ENCODE measurements at regions not wholly inside any gene's neighbourhood (a gene's known extent, or its start where the extent isn't known, plus 50 kb on each side); places are given as distances from the start of the nearest gene placed in this dataset.

- Histone ChIP-seq H3K27me3 (replicated peaks) (no peaks in the 10 kb centered on the region), H3K4me3 (ENCODE audit: low read depth, low read length) (no peak overlapping the region), H3K27ac (no peak overlapping the region), H3K36me3 (replicated peaks) (no peaks in the 10 kb centered on the region)
- TF ChIP-seq CTCF (IDR thresholded peaks at IDR 0.05; ENCODE audit: low read depth, low read length, missing control alignments), result no peak
- DNase-seq, result no peak
- in situ Hi-C loops (cut with HindIII; ENCODE audit: low pct_ligation_motif_present, low sequenced_read_pairs), result no loop called here
Observed at GRCh38 chr10:125468278-125468677, 214.7 kb downstream of the TEX36 start.

DNA sequence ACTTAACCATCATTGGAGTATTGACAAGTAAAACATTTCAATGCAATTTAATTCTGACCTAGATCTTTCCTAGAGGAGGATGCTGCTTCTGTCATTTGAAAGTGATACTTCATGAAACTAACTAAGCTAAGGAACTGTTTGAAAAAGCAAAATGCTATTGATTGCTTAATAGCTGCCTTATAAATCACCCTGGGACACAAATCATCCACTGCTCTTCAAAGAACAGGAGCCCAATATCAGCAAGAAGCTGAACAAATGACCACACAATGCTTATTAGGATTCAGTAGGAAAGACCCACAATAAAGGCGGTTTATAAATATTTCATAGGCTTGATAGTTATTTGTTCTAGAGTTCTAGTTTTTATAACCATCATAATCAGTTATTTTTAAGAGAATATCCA, 216.3 kb downstream of the TEX36 start:
- Histone ChIP-seq H3K4me3 (ENCODE audit: low read depth, low read length) (no peak overlapping the region), H3K27me3 (replicated peaks) (no peaks in the 10 kb centered on the region), H3K27ac (no peak overlapping the region), H3K36me3 (replicated peaks) (no peaks in the 10 kb centered on the region)
- in situ Hi-C loops (cut with HindIII; ENCODE audit: low pct_ligation_motif_present, low sequenced_read_pairs), result no loop called here
- TF ChIP-seq CTCF (IDR thresholded peaks at IDR 0.05; ENCODE audit: low read depth, low read length, missing control alignments), result no peak
- no peak for DNase-seq

DNA sequence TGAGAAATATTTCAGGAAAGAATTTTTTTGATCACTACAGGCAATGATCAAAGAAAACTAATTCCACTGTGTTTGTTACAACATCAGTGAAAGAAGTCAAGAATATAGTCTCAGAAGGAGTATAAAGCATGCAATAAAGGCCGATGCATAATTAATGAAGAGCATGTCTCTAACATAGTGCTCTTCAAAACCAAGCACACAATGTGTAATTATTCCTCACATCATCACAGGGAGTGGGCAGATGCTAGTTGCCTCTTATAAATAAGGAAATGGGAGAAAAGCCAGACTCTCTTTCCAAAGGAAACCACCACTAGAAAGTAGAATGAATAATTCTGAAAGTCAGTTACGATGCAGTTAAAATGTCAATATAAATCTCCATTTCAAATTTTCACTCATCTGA, 220.1 kb downstream of the TEX36 start:
- H3K27me3 ChIP-seq (replicated peaks), result no peaks in the 10 kb centered on the region
- no peak overlapping the region for H3K27ac ChIP-seq
- no peak overlapping the region for H3K4me3 ChIP-seq (ENCODE audit: low read depth, low read length)
- DNase-seq, result no peak
- in situ Hi-C loops (cut with HindIII; ENCODE audit: low pct_ligation_motif_present, low sequenced_read_pairs), result no loop called here
- no peak for TF ChIP-seq CTCF (IDR thresholded peaks at IDR 0.05; ENCODE audit: low read depth, low read length, missing control alignments)
- no peaks in the 10 kb centered on the region for H3K36me3 ChIP-seq (replicated peaks)

- Histone ChIP-seq H3K27ac (no peak overlapping the region), H3K27me3 (replicated peaks) (no peaks in the 10 kb centered on the region), H3K36me3 (replicated peaks) (no peaks in the 10 kb centered on the region), H3K4me3 (ENCODE audit: low read depth, low read length) (no peak overlapping the region)
- in situ Hi-C loops (cut with HindIII; ENCODE audit: low pct_ligation_motif_present, low sequenced_read_pairs), result no loop called here
- no peak for TF ChIP-seq CTCF (IDR thresholded peaks at IDR 0.05; ENCODE audit: low read depth, low read length, missing control alignments)
- DNase-seq, result no peak
Observed at GRCh38 chr10:125460326-125460725, 222.6 kb downstream of the TEX36 start.

DNA sequence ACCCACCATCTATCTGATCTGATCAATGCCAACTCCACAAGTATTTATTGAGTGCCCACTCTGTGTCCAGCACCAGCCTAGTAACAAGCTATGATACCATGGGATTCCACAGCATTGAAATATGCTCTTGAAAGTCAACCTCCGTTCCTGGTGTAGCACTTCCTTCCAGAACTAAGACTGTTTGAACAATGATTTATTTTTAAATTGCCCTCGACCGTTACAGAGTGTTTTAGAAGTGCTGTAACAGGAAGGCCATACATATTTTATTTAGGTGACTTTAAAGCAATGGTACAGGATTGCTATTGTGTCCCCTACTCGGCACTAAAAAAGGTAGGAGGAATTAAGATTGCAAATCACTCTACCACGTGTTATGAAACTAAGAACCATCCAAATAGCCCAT, 225.6 kb downstream of the TEX36 start:
- DNase-seq, result no peak
- in situ Hi-C loops (cut with HindIII; ENCODE audit: low pct_ligation_motif_present, low sequenced_read_pairs), result no loop called here
- no peak for TF ChIP-seq CTCF (IDR thresholded peaks at IDR 0.05; ENCODE audit: low read depth, low read length, missing control alignments)
- Histone ChIP-seq H3K27me3 (replicated peaks) (no peaks in the 10 kb centered on the region), H3K27ac (no peak overlapping the region), H3K4me3 (ENCODE audit: low read depth, low read length) (no peak overlapping the region), H3K36me3 (replicated peaks) (no peaks in the 10 kb centered on the region)

DNA sequence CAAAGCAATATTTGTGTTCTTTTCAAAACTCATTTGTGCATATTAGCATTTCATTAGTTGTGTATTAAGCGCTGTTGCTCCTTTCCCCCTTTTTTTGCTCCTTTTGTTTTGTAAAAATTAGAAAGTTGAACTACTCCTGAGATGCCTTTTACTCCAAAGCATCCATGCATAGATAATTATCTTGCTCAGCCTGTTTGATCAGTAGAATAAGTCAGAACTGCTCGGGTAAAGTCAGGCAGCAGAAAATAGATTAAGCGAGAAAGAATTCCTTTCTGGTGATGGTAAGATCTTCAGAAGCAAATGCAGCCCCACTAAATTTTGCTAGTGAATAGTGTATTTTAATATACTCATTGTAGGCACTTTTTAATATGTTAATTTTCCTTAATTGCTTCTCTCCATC, 227.1 kb downstream of the TEX36 start:
- Histone ChIP-seq H3K36me3 (replicated peaks) (no peaks in the 10 kb centered on the region), H3K4me3 (ENCODE audit: low read depth, low read length) (no peak overlapping the region), H3K27ac (no peak overlapping the region), H3K27me3 (replicated peaks) (no peaks in the 10 kb centered on the region)
- in situ Hi-C loops (cut with HindIII; ENCODE audit: low pct_ligation_motif_present, low sequenced_read_pairs), result no loop called here
- TF ChIP-seq CTCF (IDR thresholded peaks at IDR 0.05; ENCODE audit: low read depth, low read length, missing control alignments), result no peak
- no peak for DNase-seq
